GM21619 (cell line): ENCODE measurements at regions not wholly inside any gene's neighbourhood (a gene's known extent, or its start where the extent isn't known, plus 50 kb on each side); places are given as distances from the start of the nearest gene placed in this dataset.
"Not testable (repeated sequence)": the region's sequence is repeated elsewhere in the genome, so short reads cannot be mapped to it uniquely, and the experiment has no call there.

Experiments
- ATAC-seq: cut with Tn5 transposase; IDR thresholded peaks from one replicate; pipeline ENCODE4 v1.9.1; 2021; ENCODE audit not compliant: unreplicated experiment

- no peak for ATAC-seq
Measured at GRCh38 chr11:98185245-98185644, 835.5 kb upstream of the CNTN5 start.

GRCh38 chr11:98194611-98195010 lies 826.1 kb upstream of the CNTN5 start:
- no peak for ATAC-seq

GRCh38 chr11:98195300-98195699 lies 825.4 kb upstream of the CNTN5 start:
- no peak for ATAC-seq

- no peak for ATAC-seq
Measured at GRCh38 chr11:98207086-98207485, 813.7 kb upstream of the CNTN5 start.

GRCh38 chr11:98227278-98227677 lies 793.5 kb upstream of the CNTN5 start:
- ATAC-seq, result no peak

- ATAC-seq, result no peak
Measured at GRCh38 chr11:98230678-98231077, 790.1 kb upstream of the CNTN5 start.

GRCh38 chr11:98234698-98235097 lies 786.1 kb upstream of the CNTN5 start:
- ATAC-seq, result no peak

GRCh38 chr11:98243897-98244296 lies 776.9 kb upstream of the CNTN5 start:
- ATAC-seq, result no peak

- no peak for ATAC-seq
Measured at GRCh38 chr11:98260983-98261382, 759.8 kb upstream of the CNTN5 start.

- ATAC-seq, result no peak
Measured at GRCh38 chr11:98277251-98277912, 743.4 kb upstream of the CNTN5 start.

GRCh38 chr11:98289617-98290263 lies 731.0 kb upstream of the CNTN5 start:
- no peak for ATAC-seq

- no peak for ATAC-seq
Measured at GRCh38 chr11:98296091-98296880, 724.5 kb upstream of the CNTN5 start.

GRCh38 chr11:98300719-98301118 lies 720.0 kb upstream of the CNTN5 start:
- no peak for ATAC-seq

GRCh38 chr11:98307827-98308491 lies 712.8 kb upstream of the CNTN5 start:
- no peak for ATAC-seq

GRCh38 chr11:98330306-98330705 lies 690.4 kb upstream of the CNTN5 start:
- ATAC-seq, result not testable (repeated sequence)

GRCh38 chr11:98358551-98358950 lies 662.2 kb upstream of the CNTN5 start:
- no peak for ATAC-seq

- ATAC-seq, result no peak
Measured at GRCh38 chr11:98365190-98365589, 655.6 kb upstream of the CNTN5 start.

- ATAC-seq, result no peak
Measured at GRCh38 chr11:98365941-98366340, 654.8 kb upstream of the CNTN5 start.

GRCh38 chr11:98390391-98390790 lies 630.4 kb upstream of the CNTN5 start:
- no peak for ATAC-seq

- not testable (repeated sequence) for ATAC-seq
Measured at GRCh38 chr11:98394500-98394899, 626.2 kb upstream of the CNTN5 start.

GRCh38 chr11:98398508-98398907 lies 622.2 kb upstream of the CNTN5 start:
- no peak for ATAC-seq
